ENCODE measurements at regions not wholly inside any gene's neighbourhood (a gene's known extent, or its start where the extent isn't known, plus 50 kb on each side); places are given as distances from the start of the nearest gene placed in this dataset.
A peak's percentile ranks its signal among the peaks of the same experiment; 100 is the strongest.

DNA sequence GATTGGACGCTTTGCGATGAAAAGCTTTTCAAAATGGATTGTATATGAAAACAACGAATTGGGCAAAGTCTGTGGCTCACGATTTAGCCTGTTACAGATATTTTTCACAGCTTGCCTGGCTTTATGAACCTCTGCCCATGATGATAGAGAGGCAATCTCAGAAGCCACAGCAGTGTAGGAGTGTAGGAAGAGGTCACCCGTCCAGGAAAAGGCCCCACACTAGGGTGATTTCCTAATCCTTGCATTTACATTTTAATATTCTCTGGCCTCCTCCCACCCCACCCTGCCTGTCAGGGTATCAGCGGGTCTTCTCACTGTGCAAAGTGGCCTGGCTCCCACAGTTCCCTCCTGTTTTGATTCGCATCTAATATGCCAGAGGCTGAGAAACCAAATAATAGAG, 81.8 kb upstream of the FOXN3 start:
- peaks cover 0 to 2% (median 0%) of the 10 kb centered on the region in 7 donors for H3K9me3 Mint-ChIP-seq
- ATAC-seq (ENCODE audit: low read depth in 2 of 2) (no peak), DNase-seq (no peak)
- H3K4me1 Mint-ChIP-seq, result peaks cover 33 to 50% (median 37%) of the 10 kb centered on the region in 4 donors
- Histone ChIP-seq H3K4me1 (ENCODE audit: control insufficient read depth, insufficient read depth, low read length, poor library complexity, severe bottlenecking) (peaks cover 4% of the 10 kb centered on the region), H3K27me3 (ENCODE audit: control insufficient read depth, insufficient read depth, low read length) (no peaks in the 10 kb centered on the region), H3K36me3 (ENCODE audit: control insufficient read depth, insufficient read depth, low read length) (peaks cover 21% of the 10 kb centered on the region), H3K9me3 (ENCODE audit: control insufficient read depth in 2 of 2, low read length in 2 of 2) (no peaks in the 10 kb centered on the region), H3K4me3 (ENCODE audit: low read depth, low read length) (no peak overlapping the region), H3K27ac (ENCODE audit: insufficient read depth, low read length, poor library complexity, severe bottlenecking) (no peak overlapping the region)
- peaks cover 15% of the 10 kb centered on the region for H3K36me3 Mint-ChIP-seq
- no peaks in the 10 kb centered on the region for H3K27me3 Mint-ChIP-seq
- no peak overlapping the region for H3K4me3 Mint-ChIP-seq
- H3K27ac Mint-ChIP-seq, result peak overlapping the region in 1 of 3 donors; percentile 9

DNA sequence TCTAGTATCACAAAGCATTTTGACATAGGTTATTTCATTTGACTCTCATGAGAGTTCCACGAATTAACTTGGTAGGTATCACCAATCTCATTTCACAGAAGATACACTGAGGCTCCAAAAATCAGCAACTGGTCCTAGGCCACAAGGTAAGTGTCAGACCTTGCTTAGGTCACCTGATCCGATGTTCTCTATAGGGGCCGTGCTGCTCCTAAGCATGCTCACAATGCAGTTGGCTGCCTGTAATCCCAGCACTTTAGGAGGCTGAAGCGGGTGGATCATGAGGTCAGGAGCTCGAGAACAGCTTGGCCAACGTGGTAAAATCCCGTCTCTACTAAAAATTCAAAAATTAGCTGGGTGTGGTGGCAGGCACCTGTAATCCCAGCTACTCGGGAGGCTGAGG, 78.7 kb upstream of the FOXN3 start:
- Mint-ChIP-seq H3K27ac (peak overlapping the region in 1 of 3 donors; percentile 32), H3K27me3 (no peaks in the 10 kb centered on the region), H3K4me3 (no peak overlapping the region), H3K9me3 (peaks cover 0 to 2% (median 0%) of the 10 kb centered on the region in 7 donors), H3K36me3 (peaks cover 20% of the 10 kb centered on the region), H3K4me1 (peaks cover 21 to 55% (median 27%) of the 10 kb centered on the region in 4 donors)
- H3K27ac ChIP-seq (ENCODE audit: insufficient read depth, low read length, poor library complexity, severe bottlenecking), result no peak overlapping the region
- DNase-seq (no peak), ATAC-seq (ENCODE audit: low read depth in 2 of 2) (no peak)
- no peaks in the 10 kb centered on the region for H3K27me3 ChIP-seq (ENCODE audit: control insufficient read depth, insufficient read depth, low read length)
- no peak overlapping the region for H3K4me3 ChIP-seq (ENCODE audit: low read depth, low read length)
- no peaks in the 10 kb centered on the region for H3K9me3 ChIP-seq (ENCODE audit: control insufficient read depth in 2 of 2, low read length in 2 of 2)
- no peaks in the 10 kb centered on the region for H3K4me1 ChIP-seq (ENCODE audit: control insufficient read depth, insufficient read depth, low read length, poor library complexity, severe bottlenecking)
- peaks cover 10% of the 10 kb centered on the region for H3K36me3 ChIP-seq (ENCODE audit: control insufficient read depth, insufficient read depth, low read length)

DNA sequence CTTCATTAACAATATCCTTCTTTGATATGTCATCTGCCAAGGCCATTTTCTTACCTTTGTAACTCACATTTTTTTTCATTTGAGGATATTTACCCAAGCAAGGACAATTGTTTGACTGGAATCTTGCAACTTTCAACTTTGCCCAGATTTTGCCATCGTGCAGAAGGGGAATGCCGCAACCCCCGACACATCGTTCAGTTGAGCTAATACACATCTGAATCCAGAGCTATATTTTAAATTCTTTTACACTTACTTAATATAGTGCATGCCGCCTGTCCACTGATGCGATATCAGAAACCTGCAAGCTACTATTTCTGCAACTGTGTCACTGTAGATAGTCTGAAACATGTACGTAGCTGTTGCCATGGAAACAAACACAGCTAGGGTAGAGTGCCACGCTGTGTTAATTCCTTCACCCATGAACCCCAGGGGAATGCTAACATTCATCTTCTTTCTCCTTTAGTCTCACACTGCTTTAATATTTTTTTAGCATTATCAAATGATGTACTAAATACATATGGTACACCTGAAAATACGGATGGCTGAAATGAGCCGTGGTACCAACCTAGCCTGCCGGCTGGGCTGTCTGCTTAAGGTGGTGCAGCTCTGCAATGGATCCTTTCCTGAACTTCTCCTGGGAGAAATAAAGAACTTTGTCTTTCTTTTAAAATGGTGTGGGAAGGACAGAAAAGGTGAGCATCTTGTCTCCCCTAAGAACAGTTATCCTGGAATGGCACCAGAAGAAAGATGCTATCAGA, 77.0 kb upstream of the FOXN3 start:
- H3K9me3 Mint-ChIP-seq, result peaks cover 0 to 2% (median 0%) of the 10 kb centered on the region in 7 donors
- no peak overlapping the region for H3K27ac ChIP-seq (ENCODE audit: insufficient read depth, low read length, poor library complexity, severe bottlenecking)
- ATAC-seq (ENCODE audit: low read depth in 2 of 2) (peak in 1 of 2 donors; percentile 34), DNase-seq (peak in 1 of 3 donors; percentile 5)
- H3K36me3 Mint-ChIP-seq, result peaks cover 16% of the 10 kb centered on the region
- H3K36me3 ChIP-seq (ENCODE audit: control insufficient read depth, insufficient read depth, low read length), result peaks cover 10% of the 10 kb centered on the region
- no peaks in the 10 kb centered on the region for H3K27me3 Mint-ChIP-seq
- no peaks in the 10 kb centered on the region for H3K4me1 ChIP-seq (ENCODE audit: control insufficient read depth, insufficient read depth, low read length, poor library complexity, severe bottlenecking)
- peak overlapping the region; percentile 32 to 67 (median 47) for H3K27ac Mint-ChIP-seq
- H3K4me3 ChIP-seq (ENCODE audit: low read depth, low read length), result no peak overlapping the region
- peaks cover 25 to 64% (median 28%) of the 10 kb centered on the region in 4 donors for H3K4me1 Mint-ChIP-seq
- peak overlapping the region in 2 of 4 donors; percentile 41 to 76 for H3K4me3 Mint-ChIP-seq
- no peaks in the 10 kb centered on the region for H3K27me3 ChIP-seq (ENCODE audit: control insufficient read depth, insufficient read depth, low read length)
- no peaks in the 10 kb centered on the region for H3K9me3 ChIP-seq (ENCODE audit: control insufficient read depth in 2 of 2, low read length in 2 of 2)

DNA sequence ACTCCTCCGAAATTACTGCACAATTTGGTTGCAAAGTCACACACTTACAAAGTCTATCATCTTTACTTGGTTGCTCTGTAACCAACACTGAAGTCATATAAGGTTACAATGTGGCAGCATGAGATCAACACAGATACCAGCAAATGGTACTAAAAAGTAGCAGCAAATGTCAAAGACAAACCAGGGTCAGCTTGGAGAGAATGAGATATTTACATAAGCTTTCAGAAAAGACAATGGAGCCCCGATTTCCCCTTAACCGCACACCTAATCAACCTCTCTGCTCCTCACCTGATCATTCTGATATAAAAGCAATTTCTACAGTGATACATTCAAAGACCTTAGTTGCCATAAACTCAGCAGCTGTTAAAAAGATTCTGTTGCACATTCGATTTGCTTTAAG, 76.4 kb upstream of the FOXN3 start:
- H3K4me1 ChIP-seq (ENCODE audit: control insufficient read depth, insufficient read depth, low read length, poor library complexity, severe bottlenecking), result no peaks in the 10 kb centered on the region
- H3K36me3 ChIP-seq (ENCODE audit: control insufficient read depth, insufficient read depth, low read length), result peaks cover 10% of the 10 kb centered on the region
- H3K27me3 ChIP-seq (ENCODE audit: control insufficient read depth, insufficient read depth, low read length), result no peaks in the 10 kb centered on the region
- peaks cover 0 to 2% (median 0%) of the 10 kb centered on the region in 7 donors for H3K9me3 Mint-ChIP-seq
- H3K27me3 Mint-ChIP-seq, result no peaks in the 10 kb centered on the region
- peak overlapping the region in 2 of 3 donors; percentile 47 to 67 for H3K27ac Mint-ChIP-seq
- H3K36me3 Mint-ChIP-seq, result peaks cover 16% of the 10 kb centered on the region
- peak overlapping the region in 2 of 4 donors; percentile 41 to 76 for H3K4me3 Mint-ChIP-seq
- DNase-seq, result no peak
- ATAC-seq (ENCODE audit: low read depth in 2 of 2), result no peak
- no peak overlapping the region for H3K4me3 ChIP-seq (ENCODE audit: low read depth, low read length)
- no peak overlapping the region for H3K27ac ChIP-seq (ENCODE audit: insufficient read depth, low read length, poor library complexity, severe bottlenecking)
- peaks cover 25 to 64% (median 30%) of the 10 kb centered on the region in 4 donors for H3K4me1 Mint-ChIP-seq
- H3K9me3 ChIP-seq (ENCODE audit: control insufficient read depth in 2 of 2, low read length in 2 of 2), result no peaks in the 10 kb centered on the region

DNA sequence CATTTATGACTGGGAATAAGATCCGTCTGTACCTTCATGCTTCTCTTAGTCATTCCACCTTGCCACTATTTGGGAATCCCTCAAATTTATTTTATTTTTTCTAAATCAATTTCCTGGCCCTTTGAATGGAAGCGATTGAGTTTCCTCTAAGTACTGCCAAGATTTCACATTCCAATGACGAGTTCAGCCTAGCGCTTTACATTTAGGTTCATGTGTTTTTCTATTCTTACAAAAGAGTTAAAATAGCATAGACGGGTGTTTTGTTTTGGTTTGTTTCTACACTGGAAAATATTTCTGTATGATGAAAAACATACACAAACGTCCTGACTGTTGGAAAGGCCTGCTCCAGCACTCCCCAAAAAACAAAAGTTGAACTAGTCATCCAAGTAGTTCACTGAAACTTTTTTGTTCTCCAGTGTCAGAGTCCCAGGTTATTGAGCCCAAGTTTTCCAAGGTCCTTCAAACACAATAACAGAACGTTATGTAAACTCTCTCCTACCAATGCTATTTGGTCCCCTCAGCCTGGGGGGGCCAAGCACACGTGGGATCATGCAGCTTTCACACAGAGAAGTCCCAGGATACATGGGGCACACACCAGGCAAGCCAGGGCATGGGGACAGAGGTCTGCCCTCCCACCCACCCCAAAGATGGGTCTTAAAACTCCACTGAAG, 74.8 kb upstream of the FOXN3 start:
- Histone ChIP-seq H3K4me1 (ENCODE audit: control insufficient read depth, insufficient read depth, low read length, poor library complexity, severe bottlenecking) (no peaks in the 10 kb centered on the region), H3K36me3 (ENCODE audit: control insufficient read depth, insufficient read depth, low read length) (peaks cover 10% of the 10 kb centered on the region), H3K27ac (ENCODE audit: insufficient read depth, low read length, poor library complexity, severe bottlenecking) (no peak overlapping the region), H3K4me3 (ENCODE audit: low read depth, low read length) (no peak overlapping the region), H3K27me3 (ENCODE audit: control insufficient read depth, insufficient read depth, low read length) (no peaks in the 10 kb centered on the region), H3K9me3 (ENCODE audit: control insufficient read depth in 2 of 2, low read length in 2 of 2) (no peaks in the 10 kb centered on the region)
- H3K4me1 Mint-ChIP-seq, result peaks cover 30 to 68% (median 37%) of the 10 kb centered on the region in 4 donors
- peaks cover 0 to 2% (median 0%) of the 10 kb centered on the region in 7 donors for H3K9me3 Mint-ChIP-seq
- no peak overlapping the region for H3K27ac Mint-ChIP-seq
- DNase-seq, result no peak
- H3K36me3 Mint-ChIP-seq, result peaks cover 18% of the 10 kb centered on the region
- ATAC-seq (ENCODE audit: low read depth in 2 of 2), result no peak
- H3K27me3 Mint-ChIP-seq, result no peaks in the 10 kb centered on the region
- H3K4me3 Mint-ChIP-seq, result no peak overlapping the region

- no peak overlapping the region for H3K27ac ChIP-seq (ENCODE audit: insufficient read depth, low read length, poor library complexity, severe bottlenecking)
- no peak overlapping the region for H3K4me3 ChIP-seq (ENCODE audit: low read depth, low read length)
- H3K27me3 ChIP-seq (ENCODE audit: control insufficient read depth, insufficient read depth, low read length), result no peaks in the 10 kb centered on the region
- H3K27ac Mint-ChIP-seq, result peak overlapping the region in 2 of 3 donors; percentile 29 to 56
- peaks cover 25% of the 10 kb centered on the region for H3K36me3 Mint-ChIP-seq
- ATAC-seq (ENCODE audit: low read depth in 2 of 2), result no peak
- H3K4me1 Mint-ChIP-seq, result peaks cover 31 to 66% (median 38%) of the 10 kb centered on the region in 4 donors
- H3K9me3 ChIP-seq (ENCODE audit: control insufficient read depth in 2 of 2, low read length in 2 of 2), result no peaks in the 10 kb centered on the region
- peaks cover 15% of the 10 kb centered on the region for H3K36me3 ChIP-seq (ENCODE audit: control insufficient read depth, insufficient read depth, low read length)
- no peak overlapping the region for H3K4me3 Mint-ChIP-seq
- no peaks in the 10 kb centered on the region for H3K27me3 Mint-ChIP-seq
- no peaks in the 10 kb centered on the region for H3K4me1 ChIP-seq (ENCODE audit: control insufficient read depth, insufficient read depth, low read length, poor library complexity, severe bottlenecking)
- no peak for DNase-seq
- H3K9me3 Mint-ChIP-seq, result no peaks in the 10 kb centered on the region
Measured at GRCh38 chr14:89490466-89490865, 73.4 kb upstream of the FOXN3 start.

- no peaks in the 10 kb centered on the region for H3K27me3 Mint-ChIP-seq
- Histone ChIP-seq H3K27me3 (ENCODE audit: control insufficient read depth, insufficient read depth, low read length) (no peaks in the 10 kb centered on the region), H3K4me3 (ENCODE audit: low read depth, low read length) (no peak overlapping the region), H3K27ac (ENCODE audit: insufficient read depth, low read length, poor library complexity, severe bottlenecking) (no peak overlapping the region), H3K9me3 (ENCODE audit: control insufficient read depth in 2 of 2, low read length in 2 of 2) (no peaks in the 10 kb centered on the region), H3K4me1 (ENCODE audit: control insufficient read depth, insufficient read depth, low read length, poor library complexity, severe bottlenecking) (no peaks in the 10 kb centered on the region), H3K36me3 (ENCODE audit: control insufficient read depth, insufficient read depth, low read length) (peaks cover 15% of the 10 kb centered on the region)
- ATAC-seq (ENCODE audit: low read depth in 2 of 2) (no peak), DNase-seq (no peak)
- peaks cover 27 to 63% (median 37%) of the 10 kb centered on the region in 4 donors for H3K4me1 Mint-ChIP-seq
- H3K36me3 Mint-ChIP-seq, result peaks cover 25% of the 10 kb centered on the region
- no peak overlapping the region for H3K4me3 Mint-ChIP-seq
- peaks cover 0 to 1% (median 0%) of the 10 kb centered on the region in 7 donors for H3K9me3 Mint-ChIP-seq
- peak overlapping the region in 1 of 3 donors; percentile 69 for H3K27ac Mint-ChIP-seq
Measured at GRCh38 chr14:89489761-89490437, 72.9 kb upstream of the FOXN3 start.
